Right lobe of liver (tissue), 6 donors: ENCODE measurements at regions not wholly inside any gene's neighbourhood (a gene's known extent, or its start where the extent isn't known, plus 50 kb on each side); places are given as distances from the start of the nearest gene placed in this dataset.
"Not testable (repeated sequence)": the region's sequence is repeated elsewhere in the genome, so short reads cannot be mapped to it uniquely, and the experiment has no call there.

Experiments used
- ATAC-seq, 4 donors: fragments of 200-7000 bp; cut with Tn5 transposase; one replicate each; pipeline ENCODE4 v1.9.1; 2020; ENCODE audit warnings: mild to moderate bottlenecking in 4 of 4, moderate library complexity in 4 of 4
- DNase-seq, 3 donors: peaks; one replicate each; pipeline ENCODE4 v3.0.0-alpha.2; 2020
- H3K27ac ChIP-seq, 3 donors: fragments of 200-600 bp; one replicate each; pipeline ENCODE4 v1.8.0; 2022
- H3K27me3 ChIP-seq, 2 donors: fragments of 200-600 bp; one replicate each; pipeline ENCODE4 v1.8.0; 2022
- H3K36me3 ChIP-seq, 4 donors: fragments of 200-600 bp; sonication (generic) in 1 of 4; one replicate each; pipeline versions ENCODE4 v1.5.1 to v1.8.0; 2017 to 2022; ENCODE audit warnings: control low read depth in 1 of 4
- H3K4me1 ChIP-seq, 4 donors: fragments of 200-600 bp; sonication (generic) in 1 of 4; one replicate each; pipeline versions ENCODE4 v1.5.1 to v1.8.0; 2017 to 2022; ENCODE audit warnings: control low read depth in 1 of 4
- H3K4me3 ChIP-seq, 3 donors: fragments of 200-600 bp; one replicate each; pipeline ENCODE4 v1.8.0; 2022
- H3K9me3 ChIP-seq, 4 donors: fragments of 200-600 bp; sonication (generic) in 1 of 4; one replicate each; pipeline versions ENCODE4 v1.5.1 to v1.8.0; 2017 to 2022; ENCODE audit warnings: control low read depth in 1 of 4
- POLR2A ChIP-seq: fragments of 450-650 bp; IDR thresholded peaks from one replicate; pipeline ENCODE4 v1.6.1; 2017; ENCODE audit warnings: antibody characterized with exemption, mild to moderate bottlenecking
- WGBS: methylation state at CpG from one replicate; pipeline ENCODE4 v1.1.6; 2018; ENCODE audit warnings: low coverage, low lambda C conversion rate; ENCODE audit not compliant: insufficient coverage; ENCODE audit errors: missing lambda C conversion rate; 5-methylcytosine and 5-hydroxymethylcytosine counted together
- intact Hi-C, 2 donors: fragments of 100-400 bp; cut with DNase I; formaldehyde crosslinking; loops; one replicate each; pipeline versions ENCODE4 v1.11.2 to v1.14.1; 2022
- TF ChIP-seq, protein P1 (sequence below), 4 donors: fragments of 200-600 bp in 3 of 4; fragments of 450-650 bp in 1 of 4; IDR thresholded peaks; one replicate each; pipeline versions ENCODE4 v1.5.1 to v1.8.0; 2016 to 2022; ENCODE audit warnings: antibody characterized with exemption in 4 of 4, mild to moderate bottlenecking in 2 of 4
- donor health status: DM: no; HTN: yes; CAD: no.
- donor health status: DM: no; HTN: no; CAD: no.
- donor health status: DM: no; HTN: no; CAD: no.
- donor health status: DM: no; HTN: yes; CAD: no.
- donor health status: DM: no; HTN: yes; CAD: no.

- intact Hi-C loops: no loop called here
- H3K36me3 ChIP-seq: no peaks in the 10 kb centered on the region
- no peaks in the 10 kb centered on the region for H3K4me1 ChIP-seq
- ATAC-seq (no peak), DNase-seq (no peak)
- TF ChIP-seq POLR2A: no peak
- TF ChIP-seq, protein P1, sequence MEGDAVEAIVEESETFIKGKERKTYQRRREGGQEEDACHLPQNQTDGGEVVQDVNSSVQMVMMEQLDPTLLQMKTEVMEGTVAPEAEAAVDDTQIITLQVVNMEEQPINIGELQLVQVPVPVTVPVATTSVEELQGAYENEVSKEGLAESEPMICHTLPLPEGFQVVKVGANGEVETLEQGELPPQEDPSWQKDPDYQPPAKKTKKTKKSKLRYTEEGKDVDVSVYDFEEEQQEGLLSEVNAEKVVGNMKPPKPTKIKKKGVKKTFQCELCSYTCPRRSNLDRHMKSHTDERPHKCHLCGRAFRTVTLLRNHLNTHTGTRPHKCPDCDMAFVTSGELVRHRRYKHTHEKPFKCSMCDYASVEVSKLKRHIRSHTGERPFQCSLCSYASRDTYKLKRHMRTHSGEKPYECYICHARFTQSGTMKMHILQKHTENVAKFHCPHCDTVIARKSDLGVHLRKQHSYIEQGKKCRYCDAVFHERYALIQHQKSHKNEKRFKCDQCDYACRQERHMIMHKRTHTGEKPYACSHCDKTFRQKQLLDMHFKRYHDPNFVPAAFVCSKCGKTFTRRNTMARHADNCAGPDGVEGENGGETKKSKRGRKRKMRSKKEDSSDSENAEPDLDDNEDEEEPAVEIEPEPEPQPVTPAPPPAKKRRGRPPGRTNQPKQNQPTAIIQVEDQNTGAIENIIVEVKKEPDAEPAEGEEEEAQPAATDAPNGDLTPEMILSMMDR (IDR thresholded peaks at IDR 0.05): no peak
- H3K9me3 ChIP-seq: no peaks in the 10 kb centered on the region
- WGBS: 51% methylated on average over 2 of the region's 2 CpGs
- H3K4me3 ChIP-seq: no peak overlapping the region
- H3K27me3 ChIP-seq: no peaks in the 10 kb centered on the region
- H3K27ac ChIP-seq: no peak overlapping the region
Measured at GRCh38 chr5:24999732-25000131, 355.0 kb upstream of the CDH10 start.

DNA sequence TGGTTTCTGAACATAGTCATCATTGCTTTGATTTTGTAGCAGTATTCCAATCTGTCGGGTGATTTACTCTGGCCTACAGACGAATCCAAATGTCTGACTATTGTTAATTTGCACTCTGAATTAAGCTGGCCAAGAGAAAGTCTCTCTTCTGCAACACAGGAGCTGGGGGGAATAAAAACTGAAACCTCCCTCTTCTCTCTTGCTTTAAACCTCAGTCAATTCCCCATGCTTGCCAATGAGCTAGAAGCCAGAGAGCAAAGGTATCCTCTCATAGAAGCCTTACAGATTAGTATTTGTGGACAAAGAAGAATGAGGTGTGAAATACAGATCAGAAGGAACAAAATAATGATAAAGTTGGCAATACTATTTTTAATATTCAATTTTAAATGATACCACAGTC is 353.9 kb upstream of the CDH10 start:
- Histone ChIP-seq H3K4me1 (no peaks in the 10 kb centered on the region), H3K27ac (no peak overlapping the region), H3K9me3 (no peaks in the 10 kb centered on the region), H3K36me3 (no peaks in the 10 kb centered on the region), H3K27me3 (no peaks in the 10 kb centered on the region), H3K4me3 (no peak overlapping the region)
- DNase-seq: no peak
- intact Hi-C loops: no loop called here
- 27% methylated on average over 2 of the region's 2 CpGs for WGBS
- no peak for ATAC-seq
- TF ChIP-seq, protein P1 (IDR thresholded peaks at IDR 0.05): no peak
- TF ChIP-seq POLR2A: no peak

DNA sequence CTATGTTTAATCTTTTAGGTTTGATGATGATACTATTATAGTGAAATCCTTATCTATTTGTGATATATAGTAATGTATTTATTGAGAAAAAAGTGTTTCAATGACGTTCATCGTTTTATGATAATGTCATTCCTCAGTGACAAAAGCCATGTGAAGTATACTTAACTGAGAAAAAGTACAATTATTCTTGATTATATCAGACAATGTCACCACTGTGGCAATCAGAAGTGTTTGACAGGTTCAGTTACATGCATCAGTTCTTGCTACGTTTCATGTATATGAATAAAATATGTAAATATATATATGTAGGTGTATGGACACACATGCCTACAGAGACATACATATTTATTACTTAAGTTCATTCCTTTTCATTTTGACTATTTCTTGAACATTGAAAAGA is 341.5 kb upstream of the CDH10 start:
- DNase-seq (no peak), ATAC-seq (no peak)
- Histone ChIP-seq H3K9me3 (no peaks in the 10 kb centered on the region), H3K4me1 (no peaks in the 10 kb centered on the region), H3K27ac (no peak overlapping the region), H3K27me3 (no peaks in the 10 kb centered on the region), H3K36me3 (no peaks in the 10 kb centered on the region), H3K4me3 (no peak overlapping the region)
- intact Hi-C loops: no loop called here
- 43% methylated on average over 3 of the region's 3 CpGs for WGBS
- no peak for TF ChIP-seq POLR2A
- TF ChIP-seq, protein P1 (IDR thresholded peaks at IDR 0.05): no peak

GRCh38 chr5:24978552-24978951 is 333.8 kb upstream of the CDH10 start:
- ATAC-seq, H3K4me1 ChIP-seq, H3K9me3 ChIP-seq, H3K36me3 ChIP-seq, DNase-seq, H3K27me3 ChIP-seq, H3K27ac ChIP-seq, intact Hi-C loops, H3K4me3 ChIP-seq: not testable (repeated sequence)
- 54% methylated on average over 3 of the region's 3 CpGs for WGBS

DNA sequence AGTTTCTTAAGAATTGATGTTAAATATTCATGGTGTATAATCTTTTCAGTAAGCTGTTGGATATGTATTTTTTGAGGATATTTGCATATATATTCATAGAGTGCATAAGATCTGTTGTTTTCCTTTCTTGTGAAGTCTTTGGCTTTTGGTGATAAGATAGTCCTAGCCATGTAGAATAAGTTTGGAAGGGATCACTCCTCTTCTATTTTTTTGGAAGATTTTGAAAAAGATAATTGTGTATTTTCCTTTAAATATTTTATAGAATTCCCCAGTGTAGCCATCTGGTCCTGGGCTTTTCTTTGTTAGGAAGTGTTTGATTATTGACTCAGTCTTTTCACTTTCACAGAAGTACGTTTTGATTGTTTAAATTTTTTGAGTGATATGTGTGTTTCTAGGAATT is 318.8 kb upstream of the CDH10 start:
- no peaks in the 10 kb centered on the region for H3K36me3 ChIP-seq
- ATAC-seq (no peak), DNase-seq (no peak)
- H3K4me1 ChIP-seq: no peaks in the 10 kb centered on the region
- no peak overlapping the region for H3K27ac ChIP-seq
- TF ChIP-seq, protein P1 (IDR thresholded peaks at IDR 0.05): no peak
- no peak for TF ChIP-seq POLR2A
- H3K9me3 ChIP-seq: peaks cover 0 to 5% (median 0%) of the 10 kb centered on the region in 4 donors
- intact Hi-C loops: no loop called here
- WGBS: 25% methylated on average over 1 of the region's 1 CpG
- H3K4me3 ChIP-seq: no peak overlapping the region
- H3K27me3 ChIP-seq: no peaks in the 10 kb centered on the region
